Upper lobe of left lung (tissue), 6 donors: ENCODE measurements at regions not wholly inside any gene's neighbourhood (a gene's known extent, or its start where the extent isn't known, plus 50 kb on each side); places are given as distances from the start of the nearest gene placed in this dataset.

Experiments
- ATAC-seq, 2 donors: fragments of 200-7000 bp; cut with Tn5 transposase; one replicate each; pipeline ENCODE4 v1.9.1; 2022; ENCODE audit warnings: mild to moderate bottlenecking in 2 of 2, moderate library complexity in 2 of 2; ENCODE audit not compliant: low FRiP score in 2 of 2
- DNase-seq, 2 donors: peaks; one replicate each; pipeline ENCODE4 v3.0.0-alpha.2; 2019 to 2020
- H3K27ac ChIP-seq, 4 donors: fragments of 200-600 bp; sonication (generic); one replicate each; pipeline ENCODE4 v1.5.1; 2016 to 2019
- H3K27me3 ChIP-seq, 4 donors: fragments of 200-600 bp; sonication (generic); one replicate each; pipeline ENCODE4 v1.5.1; 2017 to 2019
- H3K36me3 ChIP-seq, 4 donors: fragments of 200-600 bp; sonication (generic); one replicate each; pipeline ENCODE4 v1.5.1; 2016 to 2019
- H3K4me1 ChIP-seq, 4 donors: fragments of 200-600 bp; sonication (generic); one replicate each; pipeline ENCODE4 v1.5.1; 2018 to 2019
- H3K4me3 ChIP-seq, 4 donors: fragments of 200-600 bp; sonication (generic); one replicate each; pipeline ENCODE4 v1.5.1; 2017 to 2019; ENCODE audit warnings: mild to moderate bottlenecking in 2 of 4, moderate library complexity in 1 of 4
- H3K9me3 ChIP-seq, 4 donors: fragments of 200-600 bp; sonication (generic); one replicate each; pipeline ENCODE4 v1.5.1; 2018 to 2019
- CTCF ChIP-seq, 6 experiments: fragments of 450-650 bp in 4 of 6; fragments of 200-600 bp in 2 of 6; sonication (generic) in 2 of 6; IDR thresholded peaks; one replicate each; pipeline ENCODE4 v1.5.1; 2016 to 2019; ENCODE audit warnings: antibody characterized with exemption in 6 of 6
- EP300 ChIP-seq, 4 donors: sonication (generic); formaldehyde crosslinking; IDR thresholded peaks; one replicate each; pipeline ENCODE4 v1.5.1; 2017; ENCODE audit warnings: antibody characterized with exemption in 4 of 4, control low read depth in 2 of 4
- POLR2A ChIP-seq, 4 donors: fragments of 450-650 bp; IDR thresholded peaks; one replicate each; pipeline ENCODE4 v1.5.1; 2016 to 2017; ENCODE audit warnings: antibody characterized with exemption in 4 of 4, mild to moderate bottlenecking in 2 of 4
- POLR2AphosphoS5 ChIP-seq, 2 donors: sonication (generic); formaldehyde crosslinking; IDR thresholded peaks; one replicate each; pipeline ENCODE4 v1.5.1; 2017; ENCODE audit warnings: antibody characterized with exemption in 2 of 2
- whole genome bisulfite sequencing, 2 donors: methylation state at CpG; one replicate each; pipeline ENCODE4 v1.1.5; 2017 to 2018; 5-methylcytosine and 5-hydroxymethylcytosine counted together
- donor health status: DM: no; HTN: no; CAD: no; lungs with moderate emphysema.
- donor health status: DM: no; HTN: yes; CAD: no; lungs with severe emphysema.

GRCh38 chr10:23820792-23821191 is 381.9 kb downstream of the OTUD1 start:
- Histone ChIP-seq H3K4me1 (no peaks in the 10 kb centered on the region), H3K4me3 (no peak overlapping the region), H3K27ac (no peak overlapping the region), H3K27me3 (no peaks in the 10 kb centered on the region), H3K9me3 (no peaks in the 10 kb centered on the region), H3K36me3 (no peaks in the 10 kb centered on the region)
- no peak for DNase-seq
- no peak for ATAC-seq
- WGBS, 2 donors, result 56 to 88% methylated on average over 3 of the region's 3 CpGs
- TF ChIP-seq POLR2A (IDR thresholded peaks at IDR 0.05), result no peak
- no peak for TF ChIP-seq CTCF (IDR thresholded peaks at IDR 0.05)
- no peak for TF ChIP-seq EP300 (IDR thresholded peaks at IDR 0.05)
- TF ChIP-seq POLR2AphosphoS5 (IDR thresholded peaks at IDR 0.05), result no peak

DNA sequence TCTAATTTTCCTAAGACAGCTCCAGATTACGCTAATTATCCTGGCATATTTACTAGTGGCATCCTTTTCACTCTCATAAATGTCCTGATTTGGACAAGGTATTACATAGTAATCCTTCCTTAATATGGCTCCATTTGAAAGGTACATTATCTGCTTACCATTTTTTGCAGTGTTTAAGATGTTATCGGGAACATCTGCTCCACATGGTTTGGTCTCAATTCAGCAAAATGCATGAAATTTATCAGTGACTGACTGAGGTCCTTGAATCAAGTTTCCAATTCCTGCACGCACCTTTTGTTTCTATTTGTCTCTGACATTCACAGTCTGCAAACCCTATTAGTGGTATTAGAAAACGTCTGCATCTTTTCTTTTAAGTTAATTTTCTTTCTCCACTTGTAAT is 384.1 kb upstream of the KIAA1217 start:
- H3K27ac ChIP-seq, result no peak overlapping the region
- no peaks in the 10 kb centered on the region for H3K4me1 ChIP-seq
- DNase-seq, result no peak
- 72 to 74% methylated on average over 4 of the region's 4 CpGs for WGBS, 2 donors
- no peaks in the 10 kb centered on the region for H3K36me3 ChIP-seq
- no peaks in the 10 kb centered on the region for H3K9me3 ChIP-seq
- TF ChIP-seq POLR2AphosphoS5 (IDR thresholded peaks at IDR 0.05) (no peak), EP300 (IDR thresholded peaks at IDR 0.05) (no peak), POLR2A (IDR thresholded peaks at IDR 0.05) (no peak), CTCF (IDR thresholded peaks at IDR 0.05) (no peak)
- ATAC-seq, result no peak
- no peaks in the 10 kb centered on the region for H3K27me3 ChIP-seq
- no peak overlapping the region for H3K4me3 ChIP-seq

DNA sequence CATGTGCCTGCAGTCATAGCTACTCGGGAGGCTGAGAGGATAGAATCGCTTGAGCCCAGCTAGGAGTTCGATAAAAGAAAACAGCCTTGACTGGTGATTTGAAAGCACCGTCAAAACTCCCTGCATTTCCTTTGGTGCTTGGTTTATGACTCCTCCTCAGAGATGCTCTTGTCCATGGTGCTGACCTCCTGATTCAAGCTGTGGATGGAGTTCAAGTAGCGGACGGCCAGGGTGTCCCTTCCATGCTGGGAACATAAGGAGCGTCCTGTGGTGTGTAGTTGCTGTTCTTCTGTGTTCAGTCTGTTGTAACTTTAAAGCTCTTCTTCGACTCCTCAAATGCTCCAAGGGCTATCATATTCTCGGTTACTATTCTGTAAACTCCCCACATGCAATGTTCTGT is 382.5 kb upstream of the KIAA1217 start:
- peak in 1 of 2 donors; percentile 59 for ATAC-seq
- 38 to 39% methylated on average over 9 of the region's 9 CpGs for WGBS, 2 donors
- no peak overlapping the region for H3K27ac ChIP-seq
- H3K4me1 ChIP-seq, result no peaks in the 10 kb centered on the region
- no peaks in the 10 kb centered on the region for H3K27me3 ChIP-seq
- H3K4me3 ChIP-seq, result no peak overlapping the region
- TF ChIP-seq POLR2AphosphoS5 (IDR thresholded peaks at IDR 0.05), result no peak
- no peak for TF ChIP-seq CTCF (IDR thresholded peaks at IDR 0.05)
- TF ChIP-seq POLR2A (IDR thresholded peaks at IDR 0.05), result no peak
- no peak for TF ChIP-seq EP300 (IDR thresholded peaks at IDR 0.05)
- DNase-seq, result no peak
- no peaks in the 10 kb centered on the region for H3K36me3 ChIP-seq
- H3K9me3 ChIP-seq, result no peaks in the 10 kb centered on the region

GRCh38 chr10:23829556-23829955 is 379.4 kb upstream of the KIAA1217 start:
- no peaks in the 10 kb centered on the region for H3K4me1 ChIP-seq
- ATAC-seq (no peak), DNase-seq (no peak)
- H3K36me3 ChIP-seq, result no peaks in the 10 kb centered on the region
- H3K9me3 ChIP-seq, result no peaks in the 10 kb centered on the region
- no peak overlapping the region for H3K4me3 ChIP-seq
- 72 to 76% methylated on average over 2 of the region's 2 CpGs for WGBS, 2 donors
- no peak overlapping the region for H3K27ac ChIP-seq
- TF ChIP-seq EP300 (IDR thresholded peaks at IDR 0.05) (no peak), POLR2A (IDR thresholded peaks at IDR 0.05) (no peak), CTCF (IDR thresholded peaks at IDR 0.05) (no peak), POLR2AphosphoS5 (IDR thresholded peaks at IDR 0.05) (no peak)
- H3K27me3 ChIP-seq, result no peaks in the 10 kb centered on the region

- no peaks in the 10 kb centered on the region for H3K36me3 ChIP-seq
- ATAC-seq (no peak), DNase-seq (no peak)
- H3K9me3 ChIP-seq, result no peaks in the 10 kb centered on the region
- no peak overlapping the region for H3K4me3 ChIP-seq
- H3K27me3 ChIP-seq, result no peaks in the 10 kb centered on the region
- no peak overlapping the region for H3K27ac ChIP-seq
- TF ChIP-seq CTCF (IDR thresholded peaks at IDR 0.05) (no peak), EP300 (IDR thresholded peaks at IDR 0.05) (no peak), POLR2A (IDR thresholded peaks at IDR 0.05) (no peak), POLR2AphosphoS5 (IDR thresholded peaks at IDR 0.05) (no peak)
- no peaks in the 10 kb centered on the region for H3K4me1 ChIP-seq
Observed at GRCh38 chr10:23834091-23834490, 374.8 kb upstream of the KIAA1217 start.
